ENCODE measurements at regions not wholly inside any gene's neighbourhood (a gene's known extent, or its start where the extent isn't known, plus 50 kb on each side); places are given as distances from the start of the nearest gene placed in this dataset.

GRCh38 chr1:185668013-185668412 lies 66.2 kb upstream of the HMCN1 start:
- TF ChIP-seq EZH2 (IDR thresholded peaks at IDR 0.05; ENCODE audit: borderline replicate concordance, low read depth, low read length, severe bottlenecking) (no peak), CTCF (IDR thresholded peaks at IDR 0.05; ENCODE audit: borderline replicate concordance, extremely low read depth, low read length, poor library complexity, severe bottlenecking) (no peak)
